H1 (cell line): ENCODE measurements at regions not wholly inside any gene's neighbourhood (a gene's known extent, or its start where the extent isn't known, plus 50 kb on each side); places are given as distances from the start of the nearest gene placed in this dataset.

ENCODE experiments used
- CHD2 ChIP-seq: IDR thresholded peaks from 2 replicates; pipeline ENCODE4 v1.6.1; 2012; ENCODE audit warnings: low read length, improper control_type of control experiment
- CHD7 ChIP-seq: fragments of 300-600 bp; sonication (generic); IDR thresholded peaks from 2 replicates; pipeline ENCODE4 v1.7.1; 2012; ENCODE audit warnings: low read length, moderate library complexity, mild to moderate bottlenecking, inconsistent platforms; ENCODE audit not compliant: insufficient replicate concordance
- CTBP2 ChIP-seq: IDR thresholded peaks from 2 replicates; pipeline ENCODE4 v1.7.0; 2011; ENCODE audit warnings: borderline replicate concordance, mild to moderate bottlenecking, moderate library complexity, mixed read lengths, low read length; ENCODE audit not compliant: insufficient read depth, insufficient read length
- JUN ChIP-seq: IDR thresholded peaks from 2 replicates; pipeline ENCODE4 v1.6.1; 2011; ENCODE audit warnings: low read depth, mild to moderate bottlenecking, improper control_type of control experiment, low read length
- TAF1 ChIP-seq: IDR thresholded peaks from 2 replicates; pipeline ENCODE4 v1.6.1; 2011; ENCODE audit warnings: mild to moderate bottlenecking, low read depth, low read length

GRCh38 chr11:94705419-94705818 lies 62.7 kb upstream of the AMOTL1 start (continued):
- TF ChIP-seq CHD7 (no peak), CTBP2 (no peak), TAF1 (no peak), JUN (no peak), CHD2 (no peak)
- TF ChIP-seq, all 59 proteins: peak for 0
